ENCODE measurements at regions not wholly inside any gene's neighbourhood (a gene's known extent, or its start where the extent isn't known, plus 50 kb on each side); places are given as distances from the start of the nearest gene placed in this dataset.

DNA sequence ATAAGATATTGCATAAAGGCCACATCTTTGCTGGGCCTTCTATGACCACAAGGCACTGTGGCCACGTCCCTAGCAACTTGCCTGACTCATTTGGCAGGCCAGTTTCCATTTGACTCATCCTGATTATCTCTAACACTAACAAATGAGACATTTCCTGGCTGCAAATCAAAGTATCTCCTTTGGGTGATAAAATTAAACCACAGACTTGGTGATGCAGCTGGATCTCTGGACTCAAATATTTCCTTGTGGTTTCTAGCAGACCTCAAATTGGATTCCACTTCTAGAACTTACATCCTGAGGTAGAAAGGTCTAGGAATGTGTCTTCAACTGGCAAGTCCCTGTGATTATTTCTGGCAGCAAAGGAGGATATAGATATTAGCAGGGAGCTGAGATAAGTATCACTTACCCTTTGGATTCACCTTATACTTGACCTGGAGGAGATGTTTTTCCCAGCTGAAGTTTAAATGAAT lies 167.9 kb upstream of the NXPH2 start:
- H3K4me1 Mint-ChIP-seq: peaks cover 0 to 8% of the 10 kb centered on the region in 2 experiments; a peak in 3 of 4 replicates
- no peaks in the 10 kb centered on the region for H3K9me3 ChIP-seq (ENCODE audit: control insufficient read depth, low read depth, low read length)
- no peaks in the 10 kb centered on the region for H3K27me3 ChIP-seq (ENCODE audit: insufficient read depth, low read length)
- H3K27ac ChIP-seq (ENCODE audit: insufficient read length, low read depth, low read length): no peak overlapping the region
- 0 out of 7 replicates have a peak, but pooled peaks cover 0 to under 1% (median 0%) of the 10 kb centered on the region in 3 experiments for H3K36me3 Mint-ChIP-seq (ENCODE audit: insufficient read depth in 1 of 3, low read depth in 3 of 3)
- H2BK120ac ChIP-seq (ENCODE audit: low read depth, low read length, poor library complexity, severe bottlenecking): no peak overlapping the region
- H2BK15ac ChIP-seq (ENCODE audit: low read depth, low read length): no peak overlapping the region
- H2BK5ac ChIP-seq (ENCODE audit: insufficient read length, low read length): no peak overlapping the region
- no peak overlapping the region for H4K91ac ChIP-seq (ENCODE audit: insufficient read length, low read depth, low read length)
- no peak overlapping the region for H3K18ac ChIP-seq (ENCODE audit: insufficient read length, low read depth, low read length)
- H3K23ac ChIP-seq (ENCODE audit: insufficient read length, low read depth, low read length): no peak overlapping the region
- H4K20me1 ChIP-seq (ENCODE audit: control insufficient read depth, insufficient read depth, insufficient read length): no peaks in the 10 kb centered on the region
- no CpG with 5 or more reads among the region's 1 CpG for WGBS (ENCODE audit: extremely low coverage, insufficient read length, low lambda C conversion rate)
- no peak for DNase-seq
- H3K56ac ChIP-seq (ENCODE audit: insufficient read length, low read depth, low read length): no peak overlapping the region
- no peak for TF ChIP-seq CTCF (conservative IDR thresholded peaks at IDR 0.05)
- H3K4ac ChIP-seq (ENCODE audit: low read depth, low read length): no peak overlapping the region
- no peak overlapping the region for H3K4me2 ChIP-seq (ENCODE audit: insufficient read depth, insufficient read length, low read length)
- H3K9me3 Mint-ChIP-seq: peaks cover 0 to 2% of the 10 kb centered on the region in 2 experiments; a peak in 2 of 5 replicates
- no peak overlapping the region for H4K8ac ChIP-seq (replicated peaks; ENCODE audit: insufficient read length, low read depth, low read length)
- H2BK12ac ChIP-seq (ENCODE audit: insufficient read length, low read depth, low read length): no peak overlapping the region
- H3K4me1 ChIP-seq (ENCODE audit: insufficient read depth, low read length): no peaks in the 10 kb centered on the region
- H3K9ac ChIP-seq (ENCODE audit: extremely low read depth, insufficient read length, low read length): no peak overlapping the region
- no peaks in the 10 kb centered on the region for H3K23me2 ChIP-seq (ENCODE audit: insufficient read length, low read depth, low read length, poor library complexity, severe bottlenecking)
- no peaks in the 10 kb centered on the region for H3K79me2 ChIP-seq (ENCODE audit: insufficient read depth, low read length)
- H3K4me3 Mint-ChIP-seq: no peak overlapping the region
- H4K5ac ChIP-seq (ENCODE audit: insufficient read length, low read depth, low read length): no peak overlapping the region
- H3K27me3 Mint-ChIP-seq (ENCODE audit: low read depth): no peaks in the 10 kb centered on the region
- H2AFZ ChIP-seq (ENCODE audit: low read length): no peak overlapping the region
- no peak overlapping the region for H3K14ac ChIP-seq (ENCODE audit: insufficient read depth, low read length)
- H2AK5ac ChIP-seq (ENCODE audit: insufficient read length, low read length): no peak overlapping the region
- no peaks in the 10 kb centered on the region for H3K79me1 ChIP-seq (ENCODE audit: insufficient read depth, low read depth, low read length, poor library complexity, severe bottlenecking)
- H2BK20ac ChIP-seq (ENCODE audit: low read depth, low read length, poor library complexity, severe bottlenecking): no peak overlapping the region
- no peak overlapping the region; a peak in 1 of 7 replicates for H3K27ac Mint-ChIP-seq
- no peak overlapping the region for H3T11ph ChIP-seq (ENCODE audit: low read length)
